ENCODE measurements at regions not wholly inside any gene's neighbourhood (a gene's known extent, or its start where the extent isn't known, plus 50 kb on each side); places are given as distances from the start of the nearest gene placed in this dataset.

- TF ChIP-seq CTCF (optimal IDR thresholded peaks at IDR 0.05 in 1 of 3, IDR thresholded peaks at IDR 0.05 in 1 of 3, conservative IDR thresholded peaks at IDR 0.05 in 1 of 3; ENCODE audit: extremely low read depth in 1 of 3, insufficient read depth in 2 of 3, low read length in 3 of 3), result no peak
- no peak for TF ChIP-seq EZH2 (IDR thresholded peaks at IDR 0.05; ENCODE audit: low read length)
Observed at GRCh38 chr10:121268363-121268762, 329.9 kb downstream of the FGFR2 start.
